DND-41 (cell line): ENCODE measurements at regions not wholly inside any gene's neighbourhood (a gene's known extent, or its start where the extent isn't known, plus 50 kb on each side); places are given as distances from the start of the nearest gene placed in this dataset.
"Not testable (repeated sequence)": the region's sequence is repeated elsewhere in the genome, so short reads cannot be mapped to it uniquely, and the experiment has no call there.

Experiments
- ATAC-seq: fragments of 200-7000 bp; cut with Tn5 transposase; 3 replicates; pipeline ENCODE4 v1.9.1; 2021; ENCODE audit warnings: low read depth; ENCODE audit not compliant: insufficient read depth
- DNase-seq: peaks from one replicate; pipeline ENCODE4 v3.0.0-alpha.2; 2020
- H2AFZ ChIP-seq: 2 replicates; pipeline ENCODE4 v1.6.0; 2012; ENCODE audit warnings: low read depth, low read length
- H3K27ac ChIP-seq: 2 replicates; pipeline ENCODE4 v1.5.1; 2012; ENCODE audit warnings: low read length, inconsistent platforms
- H3K27me3 ChIP-seq: fragments of 200-600 bp; sonication (generic); 2 replicates; pipeline ENCODE4 v1.6.0; 2012; ENCODE audit warnings: low read length, mild to moderate bottlenecking, inconsistent platforms; ENCODE audit not compliant: insufficient read depth, poor library complexity
- H3K36me3 ChIP-seq: 2 replicates; pipeline ENCODE4 v1.5.1; 2012; ENCODE audit warnings: low read length, inconsistent platforms; ENCODE audit not compliant: insufficient read depth
- H3K4me1 ChIP-seq: 2 replicates; pipeline ENCODE4 v1.5.1; 2012; ENCODE audit warnings: mild to moderate bottlenecking, low read length; ENCODE audit not compliant: insufficient read depth
- H3K4me2 ChIP-seq: 2 replicates; pipeline ENCODE4 v1.6.0; 2012; ENCODE audit warnings: mild to moderate bottlenecking, moderate library complexity, low read length, inconsistent platforms; ENCODE audit not compliant: insufficient read depth
- H3K4me3 ChIP-seq, 2 experiments: fragments of 200-600 bp in 1 of 2; shearing (Covaris generic) in 1 of 2; 2 replicates each; pipeline ENCODE4 v1.5.1; 2012 to 2016; ENCODE audit warnings: inconsistent platforms in 2 of 2, low read length in 2 of 2, mild to moderate bottlenecking in 2 of 2, low read depth in 1 of 2, moderate library complexity in 1 of 2
- H3K79me2 ChIP-seq: 2 replicates; pipeline ENCODE4 v1.6.0; 2012; ENCODE audit warnings: low read length, inconsistent platforms; ENCODE audit not compliant: insufficient read depth
- H3K9ac ChIP-seq: 2 replicates; pipeline ENCODE4 v1.6.0; 2012; ENCODE audit warnings: low read depth, mild to moderate bottlenecking, inconsistent platforms, low read length, moderate library complexity
- H3K9me3 ChIP-seq: 2 replicates; pipeline ENCODE4 v1.5.1; 2012; ENCODE audit warnings: low read length, moderate library complexity, mild to moderate bottlenecking, inconsistent platforms; ENCODE audit not compliant: insufficient read depth, severe bottlenecking
- H4K20me1 ChIP-seq: 2 replicates; pipeline ENCODE4 v1.6.0; 2012; ENCODE audit warnings: low read length; ENCODE audit not compliant: insufficient read depth
- CTCF ChIP-seq: IDR thresholded peaks from 2 replicates; pipeline ENCODE4 v1.5.1; 2012; ENCODE audit warnings: borderline replicate concordance, low read length, moderate library complexity, mild to moderate bottlenecking; ENCODE audit not compliant: poor library complexity, severe bottlenecking; ENCODE audit errors: extremely low read depth
- EZH2 ChIP-seq: IDR thresholded peaks from 3 replicates; pipeline ENCODE4 v1.6.1; 2012; ENCODE audit warnings: borderline replicate concordance, low read depth, mild to moderate bottlenecking, moderate library complexity, low read length, inconsistent platforms; ENCODE audit not compliant: severe bottlenecking

GRCh38 chr16:66088681-66089080 lies 277.8 kb upstream of the CDH5 start:
- Histone ChIP-seq H3K4me2 (no peak overlapping the region), H3K27me3 (no peaks in the 10 kb centered on the region), H3K36me3 (no peaks in the 10 kb centered on the region), H3K9ac (no peak overlapping the region), H3K9me3 (no peaks in the 10 kb centered on the region), H4K20me1 (no peaks in the 10 kb centered on the region), H3K4me3 (no peak overlapping the region), H3K4me1 (no peaks in the 10 kb centered on the region), H3K27ac (no peak overlapping the region), H2AFZ (no peak overlapping the region), H3K79me2 (no peaks in the 10 kb centered on the region)
- TF ChIP-seq EZH2 (no peak), CTCF (no peak)
- no peak for DNase-seq
- ATAC-seq, result no peak

- H3K27ac ChIP-seq, result no peak overlapping the region
- H3K4me3 ChIP-seq, result no peak overlapping the region
- no peak overlapping the region for H2AFZ ChIP-seq
- no peak overlapping the region for H3K4me2 ChIP-seq
- no peak overlapping the region for H3K9ac ChIP-seq
- no peaks in the 10 kb centered on the region for H3K4me1 ChIP-seq
- H4K20me1 ChIP-seq, result no peaks in the 10 kb centered on the region
- H3K79me2 ChIP-seq, result no peaks in the 10 kb centered on the region
- TF ChIP-seq CTCF (no peak), EZH2 (no peak)
- ATAC-seq (no peak), DNase-seq (no peak)
- no peaks in the 10 kb centered on the region for H3K9me3 ChIP-seq
- H3K36me3 ChIP-seq, result no peaks in the 10 kb centered on the region
- no peaks in the 10 kb centered on the region for H3K27me3 ChIP-seq
Observed at GRCh38 chr16:66087308-66087707, 279.2 kb upstream of the CDH5 start.

- Histone ChIP-seq H4K20me1 (no peaks in the 10 kb centered on the region), H3K9ac (no peak overlapping the region), H3K4me3 (no peak overlapping the region), H2AFZ (no peak overlapping the region), H3K4me1 (no peaks in the 10 kb centered on the region), H3K27ac (no peak overlapping the region), H3K79me2 (no peaks in the 10 kb centered on the region), H3K4me2 (no peak overlapping the region), H3K36me3 (no peaks in the 10 kb centered on the region), H3K9me3 (no peaks in the 10 kb centered on the region), H3K27me3 (peaks cover 3% of the 10 kb centered on the region)
- ATAC-seq, result no peak
- DNase-seq, result no peak
- TF ChIP-seq CTCF, result no peak
- no peak for TF ChIP-seq EZH2
Observed at GRCh38 chr16:66085651-66086050, 280.8 kb upstream of the CDH5 start.

GRCh38 chr16:66084731-66085130 lies 281.8 kb upstream of the CDH5 start:
- H3K4me2 ChIP-seq, H3K27me3 ChIP-seq, H3K79me2 ChIP-seq, H3K4me3 ChIP-seq, H3K36me3 ChIP-seq, H3K9ac ChIP-seq, H3K4me1 ChIP-seq, H3K27ac ChIP-seq, ATAC-seq, H4K20me1 ChIP-seq, H3K9me3 ChIP-seq, H2AFZ ChIP-seq, DNase-seq: not testable (repeated sequence)
